SK-N-SH (cell line): ENCODE measurements at regions not wholly inside any gene's neighbourhood (a gene's known extent, or its start where the extent isn't known, plus 50 kb on each side); places are given as distances from the start of the nearest gene placed in this dataset.

ENCODE experiments used
- EP300 ChIP-seq, 2 experiments: IDR thresholded peaks; 2 replicates each; pipeline versions ENCODE4 v1.4.0 to v1.6.1; 2012; ENCODE audit warnings: borderline replicate concordance in 1 of 2, low read depth in 1 of 2, low read length in 1 of 2
- JUND ChIP-seq: IDR thresholded peaks from 2 replicates; pipeline ENCODE4 v1.4.0; 2012
- NFIC ChIP-seq: IDR thresholded peaks from 2 replicates; pipeline ENCODE4 v1.4.0; 2012; ENCODE audit warnings: borderline replicate concordance
- POLR2AphosphoS5 ChIP-seq: IDR thresholded peaks from 2 replicates; pipeline ENCODE4 v1.6.1; 2012; ENCODE audit warnings: low read depth, low read length
- RCOR1 ChIP-seq: fragments of 150-350 bp; IDR thresholded peaks from 2 replicates; pipeline ENCODE4 v1.6.1; 2017; ENCODE audit warnings: antibody characterized with exemption, low read length
- TCF12 ChIP-seq: IDR thresholded peaks from 2 replicates; pipeline ENCODE4 v1.4.0; 2012
- TF ChIP-seq, protein P1 (sequence below): fragments of 200-600 bp; sonication (generic); IDR thresholded peaks from 2 replicates; pipeline ENCODE4 v1.6.1; 2017; ENCODE audit warnings: antibody characterized with exemption, mild to moderate bottlenecking, moderate library complexity
- TF ChIP-seq, protein P2 (sequence below): IDR thresholded peaks from 2 replicates; pipeline ENCODE4 v1.4.0; 2012; ENCODE audit warnings: low read depth, borderline replicate concordance
- TF ChIP-seq, protein P3 (sequence below): fragments of 150-350 bp; IDR thresholded peaks from 2 replicates; pipeline ENCODE4 v1.6.1; 2016; ENCODE audit warnings: mild to moderate bottlenecking, low read depth, low read length
- TF ChIP-seq, protein P4 (sequence below): IDR thresholded peaks from 2 replicates; pipeline ENCODE4 v1.4.0; 2012; ENCODE audit warnings: low read depth

DNA sequence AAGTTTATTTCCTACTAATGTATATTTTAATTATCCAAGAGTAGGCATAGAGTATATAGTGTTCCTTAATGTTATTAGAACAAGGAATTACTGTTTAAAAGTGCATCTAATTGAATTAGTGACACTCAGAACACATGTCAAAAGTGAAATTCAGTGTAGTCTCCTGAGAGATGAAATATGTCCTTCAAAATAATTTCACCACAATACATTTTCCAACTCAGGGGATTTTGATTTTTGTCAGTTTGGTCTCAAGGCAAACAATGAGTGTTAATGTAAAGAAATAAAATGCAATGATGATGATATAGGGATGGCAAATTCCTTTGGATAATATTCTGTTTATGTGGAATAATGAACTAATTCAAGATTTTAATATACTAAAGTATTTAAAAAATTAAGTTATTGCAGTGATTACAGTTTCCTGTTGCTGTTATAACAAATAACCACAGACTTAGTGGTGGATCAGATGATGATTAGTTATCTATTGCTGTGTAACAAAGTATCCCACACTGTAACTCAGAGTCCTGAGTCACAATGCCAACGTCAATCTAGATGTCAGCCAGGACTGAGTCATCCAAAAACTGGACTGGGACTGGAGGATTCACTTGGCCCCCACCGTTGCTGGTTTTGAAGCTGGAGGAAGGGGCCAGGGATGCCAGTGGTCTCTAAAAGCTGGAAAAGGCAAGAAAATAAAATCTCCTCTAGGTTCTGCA is 148.0 kb upstream of the SLC7A11 start:
- TF ChIP-seq POLR2AphosphoS5 = no peak
- TF ChIP-seq, protein P1, sequence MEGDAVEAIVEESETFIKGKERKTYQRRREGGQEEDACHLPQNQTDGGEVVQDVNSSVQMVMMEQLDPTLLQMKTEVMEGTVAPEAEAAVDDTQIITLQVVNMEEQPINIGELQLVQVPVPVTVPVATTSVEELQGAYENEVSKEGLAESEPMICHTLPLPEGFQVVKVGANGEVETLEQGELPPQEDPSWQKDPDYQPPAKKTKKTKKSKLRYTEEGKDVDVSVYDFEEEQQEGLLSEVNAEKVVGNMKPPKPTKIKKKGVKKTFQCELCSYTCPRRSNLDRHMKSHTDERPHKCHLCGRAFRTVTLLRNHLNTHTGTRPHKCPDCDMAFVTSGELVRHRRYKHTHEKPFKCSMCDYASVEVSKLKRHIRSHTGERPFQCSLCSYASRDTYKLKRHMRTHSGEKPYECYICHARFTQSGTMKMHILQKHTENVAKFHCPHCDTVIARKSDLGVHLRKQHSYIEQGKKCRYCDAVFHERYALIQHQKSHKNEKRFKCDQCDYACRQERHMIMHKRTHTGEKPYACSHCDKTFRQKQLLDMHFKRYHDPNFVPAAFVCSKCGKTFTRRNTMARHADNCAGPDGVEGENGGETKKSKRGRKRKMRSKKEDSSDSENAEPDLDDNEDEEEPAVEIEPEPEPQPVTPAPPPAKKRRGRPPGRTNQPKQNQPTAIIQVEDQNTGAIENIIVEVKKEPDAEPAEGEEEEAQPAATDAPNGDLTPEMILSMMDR = no peak
- TF ChIP-seq, protein P2, sequence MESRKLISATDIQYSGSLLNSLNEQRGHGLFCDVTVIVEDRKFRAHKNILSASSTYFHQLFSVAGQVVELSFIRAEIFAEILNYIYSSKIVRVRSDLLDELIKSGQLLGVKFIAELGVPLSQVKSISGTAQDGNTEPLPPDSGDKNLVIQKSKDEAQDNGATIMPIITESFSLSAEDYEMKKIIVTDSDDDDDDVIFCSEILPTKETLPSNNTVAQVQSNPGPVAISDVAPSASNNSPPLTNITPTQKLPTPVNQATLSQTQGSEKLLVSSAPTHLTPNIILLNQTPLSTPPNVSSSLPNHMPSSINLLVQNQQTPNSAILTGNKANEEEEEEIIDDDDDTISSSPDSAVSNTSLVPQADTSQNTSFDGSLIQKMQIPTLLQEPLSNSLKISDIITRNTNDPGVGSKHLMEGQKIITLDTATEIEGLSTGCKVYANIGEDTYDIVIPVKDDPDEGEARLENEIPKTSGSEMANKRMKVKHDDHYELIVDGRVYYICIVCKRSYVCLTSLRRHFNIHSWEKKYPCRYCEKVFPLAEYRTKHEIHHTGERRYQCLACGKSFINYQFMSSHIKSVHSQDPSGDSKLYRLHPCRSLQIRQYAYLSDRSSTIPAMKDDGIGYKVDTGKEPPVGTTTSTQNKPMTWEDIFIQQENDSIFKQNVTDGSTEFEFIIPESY = no peak
- TF ChIP-seq NFIC = no peak
- TF ChIP-seq, protein P3, sequence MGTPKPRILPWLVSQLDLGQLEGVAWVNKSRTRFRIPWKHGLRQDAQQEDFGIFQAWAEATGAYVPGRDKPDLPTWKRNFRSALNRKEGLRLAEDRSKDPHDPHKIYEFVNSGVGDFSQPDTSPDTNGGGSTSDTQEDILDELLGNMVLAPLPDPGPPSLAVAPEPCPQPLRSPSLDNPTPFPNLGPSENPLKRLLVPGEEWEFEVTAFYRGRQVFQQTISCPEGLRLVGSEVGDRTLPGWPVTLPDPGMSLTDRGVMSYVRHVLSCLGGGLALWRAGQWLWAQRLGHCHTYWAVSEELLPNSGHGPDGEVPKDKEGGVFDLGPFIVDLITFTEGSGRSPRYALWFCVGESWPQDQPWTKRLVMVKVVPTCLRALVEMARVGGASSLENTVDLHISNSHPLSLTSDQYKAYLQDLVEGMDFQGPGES = no peak
- TF ChIP-seq, protein P4, sequence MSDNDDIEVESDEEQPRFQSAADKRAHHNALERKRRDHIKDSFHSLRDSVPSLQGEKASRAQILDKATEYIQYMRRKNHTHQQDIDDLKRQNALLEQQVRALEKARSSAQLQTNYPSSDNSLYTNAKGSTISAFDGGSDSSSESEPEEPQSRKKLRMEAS = no peak
- TF ChIP-seq EP300 (IDR thresholded peaks at IDR 0.05; ENCODE audit: borderline replicate concordance in 1 of 2, low read depth in 1 of 2, low read length in 1 of 2) = no peak
- 0 out of 2 replicates have a peak, but pooled peaks have one; percentile 8 for TF ChIP-seq JUND
- TF ChIP-seq RCOR1 = no peak
- no peak for TF ChIP-seq TCF12
